Psoas muscle (tissue), 7 donors: ENCODE measurements at regions not wholly inside any gene's neighbourhood (a gene's known extent, or its start where the extent isn't known, plus 50 kb on each side); places are given as distances from the start of the nearest gene placed in this dataset.

ENCODE experiments used
- ATAC-seq, 4 donors: fragments of 200-7000 bp; cut with Tn5 transposase; one replicate each; pipeline ENCODE4 v1.9.1; 2020; ENCODE audit warnings: moderate library complexity in 3 of 4, mild to moderate bottlenecking in 2 of 4
- DNase-seq, 2 donors: peaks; one replicate each; pipeline ENCODE4 v3.0.0-alpha.2; 2020
- H3K27ac ChIP-seq: fragments of 200-600 bp; one replicate; pipeline ENCODE4 v1.8.0; 2022
- H3K27me3 ChIP-seq, 3 donors: fragments of 200-600 bp in 1 of 3; one replicate each; pipeline versions ENCODE4 v1.6.1 to v1.8.0; 2013 to 2022; ENCODE audit warnings: low read length in 2 of 3, mild to moderate bottlenecking in 2 of 3, moderate library complexity in 1 of 3; ENCODE audit not compliant: insufficient read depth in 3 of 3
- H3K36me3 ChIP-seq, 2 donors: fragments of 200-600 bp in 1 of 2; one replicate each; pipeline versions ENCODE4 v1.6.1 to v1.8.0; 2013 to 2022; ENCODE audit warnings: low read depth in 1 of 2, mild to moderate bottlenecking in 1 of 2, moderate library complexity in 1 of 2; ENCODE audit not compliant: insufficient read depth in 1 of 2
- H3K4me1 ChIP-seq: fragments of 200-600 bp; one replicate; pipeline ENCODE4 v1.8.0; 2022
- H3K4me3 ChIP-seq: fragments of 200-600 bp; one replicate; pipeline ENCODE4 v1.8.0; 2022; ENCODE audit warnings: mild to moderate bottlenecking
- H3K9me3 ChIP-seq: fragments of 200-600 bp; one replicate; pipeline ENCODE4 v1.8.0; 2022
- CTCF ChIP-seq: fragments of 200-600 bp; IDR thresholded peaks from one replicate; pipeline ENCODE4 v1.8.0; 2022; ENCODE audit warnings: antibody characterized with exemption
- WGBS, 3 donors: extraction: QIAGEN DNeasy Blood & Tissue Kit; methylation state at CpG; one replicate each; pipeline versions ENCODE4 v1.1.6 to v1.1.7; 2013; 5-methylcytosine and 5-hydroxymethylcytosine counted together
- intact Hi-C, 2 donors: fragments of 100-400 bp; cut with DNase I; formaldehyde crosslinking; loops; one replicate each; pipeline versions ENCODE4 v1.11.0 to v1.14.2; 2022
- donor health status: healthy with polysubstance abuse.
- donor health status: DM: no; HTN: no; CAD: no; lungs with moderate emphysema.
- donor health status: Bipolar disorder and iron deficiency.
- donor health status: healthy.
- donor health status: DM: yes; HTN: yes; CAD: no.
- donor health status: DM: no; HTN: no; CAD: no.
- donor health status: DM: yes; HTN: yes; CAD: no.

DNA sequence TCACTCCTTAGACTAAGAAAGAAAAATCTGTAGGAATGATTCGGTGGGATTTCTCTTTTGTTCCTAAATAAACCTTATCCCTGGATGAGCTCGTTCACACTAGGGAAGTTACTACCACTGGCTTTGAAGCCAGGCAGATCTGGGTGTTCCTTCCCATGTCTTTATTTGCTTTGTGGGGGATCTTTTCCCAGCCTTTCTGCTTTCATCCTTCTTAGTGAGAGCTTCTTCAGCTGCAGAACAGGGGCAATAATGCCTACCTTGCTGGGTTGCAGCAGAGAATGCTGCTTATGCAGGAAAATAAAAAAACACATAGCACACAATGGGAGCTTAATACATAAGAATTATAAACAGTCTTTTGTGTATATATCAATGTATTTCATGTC is 292.1 kb downstream of the SOX11 start:
- peaks cover 2 to 13% (median 8%) of the 10 kb centered on the region in 3 donors for H3K27me3 ChIP-seq
- DNase-seq (no peak), ATAC-seq (no peak)
- intact Hi-C loops, result no loop called here
- no peak overlapping the region for H3K27ac ChIP-seq
- no peak for TF ChIP-seq CTCF
- H3K4me1 ChIP-seq, result no peaks in the 10 kb centered on the region
- H3K9me3 ChIP-seq, result no peaks in the 10 kb centered on the region
- no peaks in the 10 kb centered on the region for H3K36me3 ChIP-seq
- no peak overlapping the region for H3K4me3 ChIP-seq
- 71 to 87% (median 82%) methylated on average over 2 of the region's 2 CpGs for WGBS, 3 donors

DNA sequence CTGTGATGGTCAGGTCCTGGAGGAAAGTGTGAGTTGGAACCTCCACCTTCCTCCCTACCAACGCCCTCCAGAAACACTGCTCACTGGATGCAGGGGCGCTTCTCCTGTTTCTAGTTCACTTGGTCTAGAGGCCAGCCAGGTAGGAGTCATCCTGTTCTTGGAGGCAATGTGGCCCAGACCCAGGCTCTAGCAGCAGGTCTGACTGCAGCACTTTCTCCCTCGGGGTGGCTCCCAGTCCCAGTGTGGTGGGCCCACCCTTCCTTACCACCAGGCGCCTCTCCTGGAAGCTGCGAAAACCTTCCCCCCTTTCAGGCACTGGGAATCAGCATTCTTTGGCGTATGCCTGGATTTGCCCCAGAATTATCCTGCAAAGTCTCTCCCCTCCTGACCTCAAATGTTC is 292.8 kb downstream of the SOX11 start:
- no peaks in the 10 kb centered on the region for H3K9me3 ChIP-seq
- no peaks in the 10 kb centered on the region for H3K4me1 ChIP-seq
- ATAC-seq (no peak), DNase-seq (no peak)
- no peaks in the 10 kb centered on the region for H3K36me3 ChIP-seq
- no peak overlapping the region for H3K27ac ChIP-seq
- intact Hi-C loops, result no loop called here
- no peak overlapping the region for H3K4me3 ChIP-seq
- WGBS, 3 donors, result 85 to 96% (median 88%) methylated on average over 6 of the region's 6 CpGs
- H3K27me3 ChIP-seq, result peaks cover 2 to 13% (median 8%) of the 10 kb centered on the region in 3 donors
- no peak for TF ChIP-seq CTCF

GRCh38 chr2:5985536-5986385 is 293.6 kb downstream of the SOX11 start:
- 69 to 73% (median 72%) methylated on average over 18 of the region's 18 CpGs for WGBS, 3 donors

DNA sequence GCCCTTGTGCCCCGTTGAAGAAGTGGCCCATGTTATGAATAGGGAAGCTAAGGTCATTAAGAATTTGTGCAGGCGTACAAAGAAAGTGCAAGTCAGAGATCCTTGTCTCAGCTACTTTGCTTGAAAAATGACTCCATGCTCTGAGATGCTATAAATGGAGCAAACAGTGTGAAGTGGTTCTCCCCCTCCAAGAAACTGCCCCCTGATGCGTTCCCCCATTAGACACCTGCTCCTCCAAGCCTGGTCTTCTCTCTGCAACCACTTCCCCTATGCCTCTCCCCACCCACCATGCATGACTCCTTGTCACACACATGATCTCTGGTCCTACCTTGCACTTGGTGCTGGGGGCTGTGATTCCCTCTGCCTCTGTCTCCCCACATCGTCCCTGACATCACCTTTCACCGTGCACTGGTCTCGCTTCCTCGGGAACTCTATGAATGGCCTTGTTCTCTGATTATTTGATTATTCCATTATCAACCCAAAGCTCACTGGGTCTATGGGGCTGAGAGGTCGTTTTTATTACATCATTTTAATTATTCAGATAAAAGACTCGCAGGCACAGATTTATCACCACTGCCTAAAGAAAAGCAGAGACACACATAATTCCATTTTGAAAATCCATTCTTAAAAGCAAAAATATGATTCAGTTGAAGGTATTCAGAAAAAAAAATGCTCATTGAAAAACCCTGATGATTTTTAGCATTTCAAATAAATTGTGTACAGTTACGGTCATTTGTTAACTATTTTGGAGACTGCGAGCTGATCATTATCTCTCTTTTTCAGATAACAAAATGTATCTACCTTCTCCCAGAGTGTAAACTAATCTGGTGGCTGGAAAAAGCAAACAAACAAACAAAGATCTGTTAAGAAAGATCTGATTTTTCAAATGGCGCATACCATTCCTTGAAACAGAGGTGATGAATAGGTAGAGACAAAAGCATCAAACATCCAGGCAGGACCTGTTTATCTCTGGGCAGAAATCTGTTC is 294.9 kb downstream of the SOX11 start:
- no peak overlapping the region for H3K27ac ChIP-seq
- peaks cover 2 to 13% (median 2%) of the 10 kb centered on the region in 3 donors for H3K27me3 ChIP-seq
- DNase-seq (no peak), ATAC-seq (no peak)
- H3K4me1 ChIP-seq, result no peaks in the 10 kb centered on the region
- WGBS, 3 donors, result 86 to 87% (median 87%) methylated on average over 12 of the region's 12 CpGs
- no peak for TF ChIP-seq CTCF
- no peaks in the 10 kb centered on the region for H3K36me3 ChIP-seq
- H3K4me3 ChIP-seq, result no peak overlapping the region
- intact Hi-C loops, result no loop called here
- H3K9me3 ChIP-seq, result no peaks in the 10 kb centered on the region

More at GRCh38 chr2:5985536-5986385, 293.6 kb downstream of the SOX11 start:
- Histone ChIP-seq H3K27ac (no peak overlapping the region), H3K4me1 (no peaks in the 10 kb centered on the region), H3K4me3 (no peak overlapping the region), H3K27me3 (peaks cover 2 to 13% (median 8%) of the 10 kb centered on the region in 3 donors), H3K36me3 (no peaks in the 10 kb centered on the region), H3K9me3 (no peaks in the 10 kb centered on the region)
- ATAC-seq (no peak), DNase-seq (no peak)
- no peak for TF ChIP-seq CTCF
- intact Hi-C loops, result no loop called here
